SK-N-SH treated with all-trans-retinoic acid at 6 μM for 48 hours (cell line): ENCODE measurements at regions not wholly inside any gene's neighbourhood (a gene's known extent, or its start where the extent isn't known, plus 50 kb on each side); places are given as distances from the start of the nearest gene placed in this dataset.

Source experiments
- ATAC-seq: fragments of 200-7000 bp; cut with Tn5 transposase; 3 replicates; pipeline ENCODE4 v1.9.1; 2020; ENCODE audit warnings: mild to moderate bottlenecking, moderate library complexity
- ARNTL ChIP-seq: fragments of 450-650 bp; formaldehyde crosslinking; IDR thresholded peaks from 2 replicates; pipeline ENCODE4 v1.5.0; 2020; ENCODE audit warnings: low read depth, mild to moderate bottlenecking, moderate library complexity, borderline replicate concordance
- CREB5 ChIP-seq: fragments of 250-450 bp; sonication (Bioruptor Pico); IDR thresholded peaks from 2 replicates; pipeline ENCODE4 v1.5.1; 2020; ENCODE audit warnings: low read depth, mild to moderate bottlenecking, moderate library complexity
- CSDC2 ChIP-seq: fragments of 250-450 bp; sonication (Bioruptor Pico); IDR thresholded peaks from 2 replicates; pipeline ENCODE4 v1.5.0; 2020; ENCODE audit warnings: mild to moderate bottlenecking, moderate library complexity
- GLIS3 ChIP-seq: fragments of 250-450 bp; sonication (Bioruptor Pico); IDR thresholded peaks from 2 replicates; pipeline ENCODE4 v1.5.0; 2020; ENCODE audit warnings: mild to moderate bottlenecking, moderate library complexity
- ISL1 ChIP-seq: fragments of 250-450 bp; sonication (Bioruptor Pico); IDR thresholded peaks from 2 replicates; pipeline ENCODE4 v2.1.2; 2022; ENCODE audit warnings: mild to moderate bottlenecking, moderate library complexity
- OSR1 ChIP-seq: fragments of 250-450 bp; sonication (Bioruptor Pico); IDR thresholded peaks from 2 replicates; pipeline ENCODE4 v1.8.0; 2022; ENCODE audit warnings: moderate library complexity, mild to moderate bottlenecking, inconsistent platforms
- POU6F1 ChIP-seq: fragments of 250-450 bp; sonication (Bioruptor Pico); IDR thresholded peaks from 2 replicates; pipeline ENCODE4 v1.8.0; 2021; ENCODE audit warnings: low read depth, mild to moderate bottlenecking, moderate library complexity, borderline replicate concordance
- PPARA ChIP-seq: fragments of 250-450 bp; sonication (Bioruptor Pico); IDR thresholded peaks from 2 replicates; pipeline ENCODE4 v1.5.0; 2020; ENCODE audit warnings: mild to moderate bottlenecking, borderline replicate concordance
- RARB ChIP-seq: fragments of 250-450 bp; sonication (Bioruptor Pico); IDR thresholded peaks from 2 replicates; pipeline ENCODE4 v1.8.0; 2021; ENCODE audit warnings: mild to moderate bottlenecking, moderate library complexity
- TCF4 ChIP-seq: fragments of 250-450 bp; sonication (Bioruptor Pico); IDR thresholded peaks from 2 replicates; pipeline ENCODE4 v1.8.0; 2021; ENCODE audit warnings: mild to moderate bottlenecking, moderate library complexity, borderline replicate concordance
- TSHZ2 ChIP-seq: fragments of 250-450 bp; sonication (Bioruptor Pico); IDR thresholded peaks from 2 replicates; pipeline ENCODE4 v1.5.0; 2020; ENCODE audit warnings: mild to moderate bottlenecking, moderate library complexity
- ZC3H10 ChIP-seq: fragments of 250-450 bp; sonication (Bioruptor Pico); IDR thresholded peaks from 2 replicates; pipeline ENCODE4 v1.5.1; 2021; ENCODE audit warnings: mild to moderate bottlenecking, moderate library complexity
- ZFP3 ChIP-seq: fragments of 250-450 bp; sonication (Bioruptor Pico); IDR thresholded peaks from 2 replicates; pipeline ENCODE4 v1.5.0; 2020; ENCODE audit warnings: mild to moderate bottlenecking, moderate library complexity
- ZFP30 ChIP-seq: fragments of 450-650 bp; formaldehyde crosslinking; IDR thresholded peaks from 2 replicates; pipeline ENCODE4 v1.5.0; 2022; ENCODE audit warnings: mild to moderate bottlenecking, moderate library complexity
- ZNF70 ChIP-seq: fragments of 450-650 bp; formaldehyde crosslinking; IDR thresholded peaks from 2 replicates; pipeline ENCODE4 v1.5.0; 2020; ENCODE audit warnings: mild to moderate bottlenecking, moderate library complexity
- ZNF8 ChIP-seq: fragments of 450-650 bp; formaldehyde crosslinking; IDR thresholded peaks from 2 replicates; pipeline ENCODE4 v1.5.0; 2020; ENCODE audit warnings: mild to moderate bottlenecking, moderate library complexity

GRCh38 chr12:58459191-58459590 lies 461.1 kb downstream of the LRIG3 start:
- TF ChIP-seq TCF4 (CRISPR knock-in tag) (no peak), CREB5 (no peak), ZNF8 (no peak), GLIS3 (CRISPR knock-in tag) (no peak), POU6F1 (CRISPR knock-in tag) (no peak)
- ATAC-seq, result no peak

GRCh38 chr12:58463051-58463450 lies 457.3 kb downstream of the LRIG3 start:
- TF ChIP-seq ZNF8 (no peak), ZFP30 (CRISPR knock-in tag) (no peak), ZC3H10 (CRISPR knock-in tag) (no peak), POU6F1 (CRISPR knock-in tag) (no peak), RARB (no peak)
- ATAC-seq, result no peak

- TF ChIP-seq TCF4 (CRISPR knock-in tag) (no peak), TSHZ2 (no peak), ZNF8 (no peak), CREB5 (no peak), PPARA (no peak), ARNTL (no peak), ZNF70 (CRISPR knock-in tag) (no peak), OSR1 (CRISPR knock-in tag) (no peak), GLIS3 (CRISPR knock-in tag) (no peak)
- peak; percentile 45 for ATAC-seq
These were observed 454.9 kb downstream of the LRIG3 start for GRCh38 chr12:58465418-58465817.

- TF ChIP-seq ARNTL (no peak), TCF4 (CRISPR knock-in tag) (no peak), ZFP3 (CRISPR knock-in tag) (no peak), CREB5 (no peak), CSDC2 (CRISPR knock-in tag) (no peak), PPARA (no peak), GLIS3 (CRISPR knock-in tag) (no peak), ZNF70 (CRISPR knock-in tag) (no peak), ZNF8 (no peak), ISL1 (CRISPR knock-in tag) (no peak)
- ATAC-seq, result no peak
These were observed 449.9 kb downstream of the LRIG3 start for GRCh38 chr12:58470266-58471010.
